ENCODE measurements at regions not wholly inside any gene's neighbourhood (a gene's known extent, or its start where the extent isn't known, plus 50 kb on each side); places are given as distances from the start of the nearest gene placed in this dataset.

DNA sequence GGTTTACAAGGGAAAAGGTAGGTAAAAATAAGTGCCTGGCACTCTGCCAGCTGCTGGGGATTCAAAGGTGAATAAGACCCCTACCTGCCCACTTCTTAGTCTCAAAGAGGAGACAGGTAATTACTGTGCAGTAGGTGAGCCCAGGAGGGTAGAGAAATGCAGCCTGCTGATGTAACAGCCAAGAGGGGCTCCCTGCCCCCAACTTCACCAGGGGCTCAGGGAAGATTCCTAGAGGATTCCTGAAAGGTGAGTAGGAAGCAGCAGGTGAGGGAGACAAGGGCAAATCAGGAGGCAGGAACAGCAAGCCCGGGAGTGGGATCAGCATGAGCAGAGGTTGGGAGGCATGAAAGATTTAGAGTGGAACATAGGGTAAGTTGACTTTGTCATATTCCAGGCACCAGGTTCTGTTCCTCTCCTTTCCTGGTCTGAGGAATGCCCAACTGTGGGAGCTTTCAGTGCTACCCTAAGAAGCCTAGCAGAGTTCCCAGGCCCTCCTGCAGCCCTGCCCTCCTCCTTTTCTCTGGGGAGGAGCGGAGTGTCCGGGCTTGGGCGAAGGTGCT is 258.1 kb downstream of the LRFN2 start:
- H2AFZ ChIP-seq (ENCODE audit: low read length), result no peak overlapping the region
- ChIA-PET CTCF (ENCODE audit: low intra/inter-chr PET ratio, low total read pairs) (interaction anchor here (1.6 to 1.9 kb wide), 2 partner anchors 259 to 517 kb away, joined by 4 to 5 read pairs; partner anchors contain the start of gene LRFN2), POLR2A (no interaction called here)
- TF ChIP-seq HINFP (CRISPR knock-in tag; IDR thresholded peaks at IDR 0.05; ENCODE audit: low read depth) (no peak), PHF8 (CRISPR knock-in tag; IDR thresholded peaks at IDR 0.05) (no peak), ZKSCAN1 (IDR thresholded peaks at IDR 0.05; ENCODE audit: low read length) (no peak), ZNF274 (CRISPR knock-in tag; IDR thresholded peaks at IDR 0.05) (no peak), TBL1XR1 (IDR thresholded peaks at IDR 0.05; ENCODE audit: borderline replicate concordance, low read length, partially characterized antibody) (no peak), ZC3H4 (CRISPR knock-in tag; IDR thresholded peaks at IDR 0.05; ENCODE audit: borderline replicate concordance) (no peak), ZNF296 (CRISPR knock-in tag; conservative IDR thresholded peaks at IDR 0.05) (no peak), LCORL (IDR thresholded peaks at IDR 0.05) (0 out of 2 replicates have a peak, but pooled peaks have one; percentile 62), LCORL (CRISPR knock-in tag; IDR thresholded peaks at IDR 0.05) (no peak)
- TF ChIP-seq, protein P1, sequence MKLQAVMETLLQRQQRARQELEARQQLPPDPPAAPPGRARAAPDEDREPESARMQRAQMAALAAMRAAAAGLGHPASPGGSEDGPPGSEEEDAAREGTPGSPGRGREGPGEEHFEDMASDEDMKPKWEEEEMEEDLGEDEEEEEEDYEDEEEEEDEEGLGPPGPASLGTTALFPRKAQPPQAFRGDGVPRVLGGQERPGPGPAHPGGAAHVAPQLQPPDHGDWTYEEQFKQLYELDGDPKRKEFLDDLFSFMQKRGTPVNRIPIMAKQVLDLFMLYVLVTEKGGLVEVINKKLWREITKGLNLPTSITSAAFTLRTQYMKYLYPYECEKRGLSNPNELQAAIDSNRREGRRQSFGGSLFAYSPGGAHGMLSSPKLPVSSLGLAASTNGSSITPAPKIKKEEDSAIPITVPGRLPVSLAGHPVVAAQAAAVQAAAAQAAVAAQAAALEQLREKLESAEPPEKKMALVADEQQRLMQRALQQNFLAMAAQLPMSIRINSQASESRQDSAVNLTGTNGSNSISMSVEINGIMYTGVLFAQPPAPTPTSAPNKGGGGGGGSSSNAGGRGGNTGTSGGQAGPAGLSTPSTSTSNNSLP (IDR thresholded peaks at IDR 0.05; ENCODE audit: low read depth, low read length), result no peak
- H3K4me3 ChIP-seq (replicated peaks in 1 of 3; ENCODE audit: insufficient read depth in 1 of 3, low read depth in 2 of 3, low read length in 3 of 3), result no peak overlapping the region
- FAIRE-seq, result no peak
- H3K4me2 ChIP-seq (ENCODE audit: low read depth, low read length), result no peak overlapping the region
- no peak for ATAC-seq
- H3K4me1 ChIP-seq (ENCODE audit: insufficient read depth, low read length), result no peaks in the 10 kb centered on the region
- intact Hi-C loops (cut with micrococcal nuclease; ENCODE audit: unreplicated experiment), result loop anchor here (5.0 to 10.0 kb wide), 2 partner anchors 518 to 736 kb away; no protein-coding TSS in a partner anchor
- H3K36me3 ChIP-seq (replicated peaks in 1 of 2; ENCODE audit: control insufficient read depth in 1 of 2, insufficient read depth in 2 of 2, low read length in 2 of 2), result no peaks in the 10 kb centered on the region
- no peak for DNase-seq (ENCODE audit: low spot score)
- H3K9me3 ChIP-seq (ENCODE audit: low read length), result no peaks in the 10 kb centered on the region
- 15% methylated on average over 4 of the region's 4 CpGs for WGBS (ENCODE audit: low lambda C conversion rate)
- no peak overlapping the region for H3K27ac ChIP-seq (ENCODE audit: extremely low read length, insufficient read depth, low read length)
- in situ Hi-C loops (cut with HindIII; ENCODE audit: extremely low pct_ligation_motif_present, low pct_unique_long_range_greater_than_20kb), result loop anchor here (25.0 kb wide), 1 partner anchor 708 kb away; the partner anchor contains the start of genes TSPO2 and UNC5CL
- no peaks in the 10 kb centered on the region for H4K20me1 ChIP-seq (ENCODE audit: insufficient read depth, low read length)
- H3K27me3 ChIP-seq (ENCODE audit: control insufficient read depth in 1 of 2, insufficient read depth in 2 of 2, low read length in 2 of 2), result peaks cover 0 to 3% of the 10 kb centered on the region in 2 experiments; a peak in 1 of 5 replicates
- H3K79me2 ChIP-seq (ENCODE audit: insufficient read depth, low read length), result no peaks in the 10 kb centered on the region
- no peak overlapping the region for H3K9ac ChIP-seq (ENCODE audit: insufficient read depth, low read depth, low read length)
- BruUV-seq (replicated peaks), result no TSS peak
